ENCODE measurements at regions not wholly inside any gene's neighbourhood (a gene's known extent, or its start where the extent isn't known, plus 50 kb on each side); places are given as distances from the start of the nearest gene placed in this dataset.

DNA sequence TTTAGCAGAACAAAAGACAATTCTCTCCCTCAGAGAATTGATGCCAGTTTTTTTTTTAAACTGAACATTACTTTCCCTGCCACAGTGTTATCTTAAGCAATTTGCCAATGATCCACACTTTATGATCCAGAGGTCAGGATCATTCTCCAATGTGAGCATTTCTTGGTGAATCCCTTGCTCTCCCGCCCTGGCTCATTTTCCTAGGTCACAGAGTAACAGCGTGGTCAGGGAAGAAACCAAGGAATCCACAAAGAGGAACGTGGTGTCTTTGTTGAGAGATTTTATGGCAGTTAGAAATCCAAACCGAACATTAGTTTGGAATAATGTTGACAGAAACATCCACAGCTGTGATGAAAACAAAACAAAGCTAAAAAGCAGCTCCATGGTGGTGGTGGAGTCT is 250.3 kb downstream of the TTC32 start:
- no peak overlapping the region for H3K27ac ChIP-seq (ENCODE audit: insufficient read depth in 1 of 2, low read depth in 1 of 2, low read length in 2 of 2, poor library complexity in 1 of 2, severe bottlenecking in 2 of 2)
- CTCF ChIA-PET: no interaction called here

DNA sequence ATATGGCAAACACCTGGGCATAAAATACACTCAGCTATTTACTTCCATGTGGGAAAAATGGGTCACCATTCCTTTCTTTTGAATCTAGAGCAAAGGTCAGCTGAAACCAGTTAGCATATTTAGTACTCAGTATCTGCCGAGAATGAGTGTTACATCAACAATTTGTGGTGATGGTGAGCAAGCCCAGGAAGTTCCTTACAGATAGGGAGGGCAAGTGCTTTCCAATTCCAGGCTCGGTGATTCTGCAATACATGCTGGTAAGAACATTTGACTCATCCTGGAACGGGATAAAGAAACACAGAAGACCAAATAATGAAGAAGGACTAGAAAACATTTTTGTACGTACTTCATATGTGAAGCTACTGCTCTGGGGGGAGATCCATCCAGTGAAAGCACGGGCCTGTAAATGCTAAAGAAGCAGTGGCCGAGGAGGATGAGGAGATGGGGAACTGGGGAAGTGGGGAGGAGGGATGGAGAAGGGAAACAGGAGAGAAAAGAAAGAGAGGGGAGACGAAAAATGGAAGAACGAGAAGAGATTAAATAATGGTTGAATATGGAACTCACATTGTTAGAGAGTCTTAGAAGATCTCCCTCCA is 251.9 kb downstream of the TTC32 start:
- H3K4me1 ChIP-seq (ENCODE audit: control extremely low read depth in 1 of 4, control insufficient read depth in 4 of 4, insufficient read depth in 4 of 4, low read length in 3 of 4): no peaks in the 10 kb centered on the region
- 87% methylated on average over 7 of the region's 8 CpGs for WGBS (ENCODE audit: insufficient coverage)
- no peaks in the 10 kb centered on the region for H3K27me3 ChIP-seq (replicated peaks in 2 of 5; ENCODE audit: control insufficient read depth in 4 of 5, insufficient read depth in 5 of 5, low read length in 4 of 5)
- DNase-seq: no peak
- POLR2A ChIA-PET: no interaction called here
- CTCF ChIA-PET: no interaction called here
- H3K9me3 ChIP-seq (ENCODE audit: control extremely low read depth in 1 of 5, control insufficient read depth in 4 of 5, insufficient read depth in 2 of 5, low read depth in 1 of 5, low read length in 4 of 5): no peaks in the 10 kb centered on the region
- no peak overlapping the region for H3K27ac ChIP-seq (ENCODE audit: insufficient read depth in 1 of 2, low read depth in 1 of 2, low read length in 2 of 2, poor library complexity in 1 of 2, severe bottlenecking in 2 of 2)
- no peaks in the 10 kb centered on the region for H3K36me3 ChIP-seq (ENCODE audit: control insufficient read depth in 4 of 4, insufficient read depth in 4 of 4, low read length in 3 of 4)
- H3K4me3 ChIP-seq (ENCODE audit: control insufficient read depth in 1 of 7, extremely low read depth in 1 of 7, insufficient read depth in 4 of 7, low read depth in 2 of 7, low read length in 6 of 7): no peak overlapping the region

More for the DNA sequence above, 250.3 kb downstream of the TTC32 start:
- no peaks in the 10 kb centered on the region for H3K36me3 ChIP-seq (ENCODE audit: control insufficient read depth in 4 of 4, insufficient read depth in 4 of 4, low read length in 3 of 4)
- no peaks in the 10 kb centered on the region for H3K27me3 ChIP-seq (replicated peaks in 2 of 5; ENCODE audit: control insufficient read depth in 4 of 5, insufficient read depth in 5 of 5, low read length in 4 of 5)
- H3K4me3 ChIP-seq (ENCODE audit: control insufficient read depth in 1 of 7, extremely low read depth in 1 of 7, insufficient read depth in 4 of 7, low read depth in 2 of 7, low read length in 6 of 7): no peak overlapping the region
- POLR2A ChIA-PET: no interaction called here
- no peaks in the 10 kb centered on the region for H3K9me3 ChIP-seq (ENCODE audit: control extremely low read depth in 1 of 5, control insufficient read depth in 4 of 5, insufficient read depth in 2 of 5, low read depth in 1 of 5, low read length in 4 of 5)
- no peak for DNase-seq
- no peaks in the 10 kb centered on the region for H3K4me1 ChIP-seq (ENCODE audit: control extremely low read depth in 1 of 4, control insufficient read depth in 4 of 4, insufficient read depth in 4 of 4, low read length in 3 of 4)
- 96% methylated on average over 4 of the region's 4 CpGs for WGBS (ENCODE audit: insufficient coverage)

DNA sequence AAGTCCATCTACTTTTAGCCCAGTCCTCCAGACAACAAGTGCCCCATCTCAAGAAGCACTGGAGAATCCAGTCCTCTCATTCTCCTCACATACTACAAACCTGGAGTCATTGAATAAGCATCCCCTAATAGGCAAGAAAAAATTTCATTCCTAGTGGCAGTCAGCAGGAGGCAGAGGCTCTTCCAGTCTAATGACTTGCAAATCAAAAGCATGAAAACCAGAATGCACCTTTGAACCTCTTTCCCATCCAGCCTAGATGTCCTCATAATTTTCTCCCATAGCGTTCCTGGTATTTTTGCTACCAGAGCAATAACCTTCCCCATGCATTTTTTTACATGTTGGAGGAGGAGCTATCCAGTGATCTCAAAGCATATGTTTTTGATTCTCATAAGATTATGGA is 252.6 kb downstream of the TTC32 start:
- CTCF ChIA-PET: no interaction called here
- Histone ChIP-seq H3K4me1 (ENCODE audit: control extremely low read depth in 1 of 4, control insufficient read depth in 4 of 4, insufficient read depth in 4 of 4, low read length in 3 of 4) (no peaks in the 10 kb centered on the region), H3K4me3 (ENCODE audit: control insufficient read depth in 1 of 7, extremely low read depth in 1 of 7, insufficient read depth in 4 of 7, low read depth in 2 of 7, low read length in 6 of 7) (no peak overlapping the region), H3K27me3 (replicated peaks in 2 of 5; ENCODE audit: control insufficient read depth in 4 of 5, insufficient read depth in 5 of 5, low read length in 4 of 5) (no peaks in the 10 kb centered on the region), H3K9me3 (ENCODE audit: control extremely low read depth in 1 of 5, control insufficient read depth in 4 of 5, insufficient read depth in 2 of 5, low read depth in 1 of 5, low read length in 4 of 5) (no peaks in the 10 kb centered on the region), H3K27ac (ENCODE audit: insufficient read depth in 1 of 2, low read depth in 1 of 2, low read length in 2 of 2, poor library complexity in 1 of 2, severe bottlenecking in 2 of 2) (no peak overlapping the region), H3K36me3 (ENCODE audit: control insufficient read depth in 4 of 4, insufficient read depth in 4 of 4, low read length in 3 of 4) (no peaks in the 10 kb centered on the region)
- WGBS (ENCODE audit: insufficient coverage): no CpG with 5 or more reads among the region's 1 CpG
- DNase-seq: no peak
- POLR2A ChIA-PET: no interaction called here

DNA sequence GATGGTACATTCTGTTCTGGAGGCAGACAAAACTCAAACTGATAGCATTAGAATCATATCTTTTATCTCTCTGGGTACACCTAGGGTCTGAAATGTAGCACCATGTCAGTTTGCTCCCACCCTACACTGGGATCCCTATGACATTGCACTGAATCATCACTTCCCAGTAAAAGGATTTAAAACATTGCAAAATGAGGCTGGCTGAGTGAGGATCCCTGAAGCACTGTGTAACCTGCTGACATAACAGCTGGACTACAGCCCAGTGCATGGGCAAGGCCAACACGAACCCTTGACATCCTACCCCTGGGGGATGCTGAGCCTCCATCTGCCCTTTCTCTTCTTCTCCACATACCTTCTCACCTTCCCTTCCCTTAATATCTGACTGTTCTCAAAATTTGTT is 253.2 kb downstream of the TTC32 start:
- Histone ChIP-seq H3K4me1 (ENCODE audit: control extremely low read depth in 1 of 4, control insufficient read depth in 4 of 4, insufficient read depth in 4 of 4, low read length in 3 of 4) (no peaks in the 10 kb centered on the region), H3K36me3 (ENCODE audit: control insufficient read depth in 4 of 4, insufficient read depth in 4 of 4, low read length in 3 of 4) (no peaks in the 10 kb centered on the region), H3K27me3 (replicated peaks in 2 of 5; ENCODE audit: control insufficient read depth in 4 of 5, insufficient read depth in 5 of 5, low read length in 4 of 5) (no peaks in the 10 kb centered on the region), H3K27ac (ENCODE audit: insufficient read depth in 1 of 2, low read depth in 1 of 2, low read length in 2 of 2, poor library complexity in 1 of 2, severe bottlenecking in 2 of 2) (no peak overlapping the region), H3K4me3 (ENCODE audit: control insufficient read depth in 1 of 7, extremely low read depth in 1 of 7, insufficient read depth in 4 of 7, low read depth in 2 of 7, low read length in 6 of 7) (no peak overlapping the region), H3K9me3 (ENCODE audit: control extremely low read depth in 1 of 5, control insufficient read depth in 4 of 5, insufficient read depth in 2 of 5, low read depth in 1 of 5, low read length in 4 of 5) (no peaks in the 10 kb centered on the region)
- POLR2A ChIA-PET: no interaction called here
- CTCF ChIA-PET: no interaction called here
- DNase-seq: no peak
- WGBS (ENCODE audit: insufficient coverage): 86% methylated on average over 1 of the region's 1 CpG

DNA sequence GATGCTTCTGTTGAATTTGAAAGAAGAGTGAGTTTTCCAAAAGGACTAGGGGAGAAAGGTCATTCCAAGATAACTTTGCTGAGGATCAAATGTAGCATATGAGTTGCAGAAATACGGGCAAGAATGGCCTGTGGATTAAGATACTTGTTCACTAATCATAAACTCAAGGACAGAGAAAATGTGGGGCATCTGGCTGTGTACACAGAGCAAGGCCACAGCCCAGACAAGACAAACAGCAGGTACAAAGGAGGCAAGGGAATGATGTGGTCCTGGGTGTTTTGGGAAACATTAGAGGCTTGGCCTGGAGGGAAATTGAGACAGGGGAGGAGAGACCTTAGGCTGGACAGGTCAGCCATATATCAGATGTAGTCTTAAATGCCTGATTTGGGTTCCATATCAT is 254.8 kb downstream of the TTC32 start:
- Histone ChIP-seq H3K27ac (ENCODE audit: insufficient read depth in 1 of 2, low read depth in 1 of 2, low read length in 2 of 2, poor library complexity in 1 of 2, severe bottlenecking in 2 of 2) (no peak overlapping the region), H3K4me3 (ENCODE audit: control insufficient read depth in 1 of 7, extremely low read depth in 1 of 7, insufficient read depth in 4 of 7, low read depth in 2 of 7, low read length in 6 of 7) (no peak overlapping the region), H3K27me3 (replicated peaks in 2 of 5; ENCODE audit: control insufficient read depth in 4 of 5, insufficient read depth in 5 of 5, low read length in 4 of 5) (no peaks in the 10 kb centered on the region), H3K9me3 (ENCODE audit: control extremely low read depth in 1 of 5, control insufficient read depth in 4 of 5, insufficient read depth in 2 of 5, low read depth in 1 of 5, low read length in 4 of 5) (no peaks in the 10 kb centered on the region), H3K36me3 (ENCODE audit: control insufficient read depth in 4 of 4, insufficient read depth in 4 of 4, low read length in 3 of 4) (no peaks in the 10 kb centered on the region), H3K4me1 (ENCODE audit: control extremely low read depth in 1 of 4, control insufficient read depth in 4 of 4, insufficient read depth in 4 of 4, low read length in 3 of 4) (no peaks in the 10 kb centered on the region)
- CTCF ChIA-PET: no interaction called here
- POLR2A ChIA-PET: no interaction called here
- 100% methylated on average over 1 of the region's 1 CpG for WGBS (ENCODE audit: insufficient coverage)
- DNase-seq: no peak

DNA sequence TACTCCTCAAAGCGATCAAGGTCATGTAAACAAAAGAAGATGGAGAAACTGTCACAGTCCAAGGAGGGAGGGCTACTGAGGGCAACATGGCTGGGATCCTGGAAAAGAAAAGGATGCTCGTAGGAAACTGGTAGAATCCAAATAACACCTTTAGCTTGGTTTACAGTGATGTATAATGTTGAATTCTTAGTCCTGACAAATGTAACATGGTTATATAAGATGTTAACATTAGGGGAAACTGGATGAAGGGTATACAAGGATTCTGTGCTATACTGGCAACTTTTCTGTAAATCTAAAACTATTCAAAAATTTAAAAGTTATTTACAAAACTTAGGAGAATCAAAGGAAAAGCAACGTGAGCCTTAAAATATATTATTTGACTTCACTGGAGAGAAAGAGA is 257.0 kb downstream of the TTC32 start:
- 94% methylated on average over 2 of the region's 3 CpGs for WGBS (ENCODE audit: insufficient coverage)
- no peak overlapping the region for H3K4me3 ChIP-seq (ENCODE audit: control insufficient read depth in 1 of 7, extremely low read depth in 1 of 7, insufficient read depth in 4 of 7, low read depth in 2 of 7, low read length in 6 of 7)
- no peak for DNase-seq
- no peaks in the 10 kb centered on the region for H3K4me1 ChIP-seq (ENCODE audit: control extremely low read depth in 1 of 4, control insufficient read depth in 4 of 4, insufficient read depth in 4 of 4, low read length in 3 of 4)
- ChIA-PET POLR2A (no interaction called here), CTCF (no interaction called here)
- H3K27me3 ChIP-seq (replicated peaks in 2 of 5; ENCODE audit: control insufficient read depth in 4 of 5, insufficient read depth in 5 of 5, low read length in 4 of 5): no peaks in the 10 kb centered on the region
- H3K27ac ChIP-seq (ENCODE audit: insufficient read depth in 1 of 2, low read depth in 1 of 2, low read length in 2 of 2, poor library complexity in 1 of 2, severe bottlenecking in 2 of 2): no peak overlapping the region
- no peaks in the 10 kb centered on the region for H3K9me3 ChIP-seq (ENCODE audit: control extremely low read depth in 1 of 5, control insufficient read depth in 4 of 5, insufficient read depth in 2 of 5, low read depth in 1 of 5, low read length in 4 of 5)
- no peaks in the 10 kb centered on the region for H3K36me3 ChIP-seq (ENCODE audit: control insufficient read depth in 4 of 4, insufficient read depth in 4 of 4, low read length in 3 of 4)

DNA sequence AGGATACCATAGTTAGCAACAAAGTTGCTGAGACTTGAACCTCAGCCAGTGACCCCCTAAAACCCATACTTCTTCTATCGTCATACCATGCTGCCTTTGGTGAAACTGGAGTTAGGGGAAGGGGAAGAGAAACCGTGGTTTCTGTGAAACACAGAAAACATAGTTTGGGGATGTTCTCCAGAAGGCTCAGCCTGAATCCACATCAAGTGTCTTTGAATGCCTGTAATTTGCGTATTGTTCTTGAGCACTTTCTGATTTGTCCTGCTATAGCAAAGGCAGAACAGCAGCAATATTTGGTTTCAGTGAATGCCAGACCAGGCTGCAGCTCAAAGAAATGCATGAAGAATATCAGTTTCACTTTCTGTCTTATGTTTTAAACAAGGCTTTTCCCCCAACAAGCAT is 258.7 kb downstream of the TTC32 start:
- CTCF ChIA-PET: no interaction called here
- no peaks in the 10 kb centered on the region for H3K36me3 ChIP-seq (ENCODE audit: control insufficient read depth in 4 of 4, insufficient read depth in 4 of 4, low read length in 3 of 4)
- H3K9me3 ChIP-seq (ENCODE audit: control extremely low read depth in 1 of 5, control insufficient read depth in 4 of 5, insufficient read depth in 2 of 5, low read depth in 1 of 5, low read length in 4 of 5): no peaks in the 10 kb centered on the region
- no peak for DNase-seq
- 68% methylated on average over 2 of the region's 3 CpGs for WGBS (ENCODE audit: insufficient coverage)
- POLR2A ChIA-PET: no interaction called here
- H3K4me1 ChIP-seq (ENCODE audit: control extremely low read depth in 1 of 4, control insufficient read depth in 4 of 4, insufficient read depth in 4 of 4, low read length in 3 of 4): no peaks in the 10 kb centered on the region
- H3K27ac ChIP-seq (ENCODE audit: insufficient read depth in 1 of 2, low read depth in 1 of 2, low read length in 2 of 2, poor library complexity in 1 of 2, severe bottlenecking in 2 of 2): no peak overlapping the region
- H3K4me3 ChIP-seq (ENCODE audit: control insufficient read depth in 1 of 7, extremely low read depth in 1 of 7, insufficient read depth in 4 of 7, low read depth in 2 of 7, low read length in 6 of 7): no peak overlapping the region
- H3K27me3 ChIP-seq (replicated peaks in 2 of 5; ENCODE audit: control insufficient read depth in 4 of 5, insufficient read depth in 5 of 5, low read length in 4 of 5): no peaks in the 10 kb centered on the region
